Fibroblast of villous mesenchyme (primary cell): ENCODE measurements at regions not wholly inside any gene's neighbourhood (a gene's known extent, or its start where the extent isn't known, plus 50 kb on each side); places are given as distances from the start of the nearest gene placed in this dataset.

Source experiments
- DNase-seq: peaks from one replicate; pipeline ENCODE4 v3.0.0-alpha.2; 2010; ENCODE audit warnings: low read depth
- H3K4me3 ChIP-seq: 2 replicates; pipeline ENCODE4 v1.5.1; 2011; ENCODE audit warnings: low read depth, mild to moderate bottlenecking, low read length
- TF ChIP-seq, protein P1 (sequence below): IDR thresholded peaks from 2 replicates; pipeline ENCODE4 v1.5.1; 2012; ENCODE audit warnings: low read depth, mild to moderate bottlenecking, low read length; ENCODE audit not compliant: insufficient read depth

DNA sequence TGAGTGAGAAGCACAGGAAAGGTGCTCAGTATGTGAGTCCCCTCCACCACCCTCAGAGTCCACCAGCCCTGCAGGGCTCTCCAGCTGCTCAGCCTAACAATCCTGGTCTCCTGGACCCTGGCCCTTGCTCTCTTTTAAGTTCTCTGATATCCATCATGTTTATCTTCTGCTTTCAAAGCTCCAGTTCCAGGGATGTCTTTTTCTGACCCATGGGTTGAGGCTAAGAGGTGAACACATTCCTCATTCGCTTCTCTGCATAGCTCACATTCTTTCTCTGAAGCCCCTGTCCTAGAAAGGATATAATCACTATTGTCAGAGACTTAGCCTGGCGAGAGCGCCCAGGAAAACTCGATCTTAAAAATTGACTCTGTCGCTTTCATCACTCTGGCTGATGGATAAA is 86.4 kb downstream of the ARL4C start:
- no peak for DNase-seq
- no peak overlapping the region for H3K4me3 ChIP-seq
- TF ChIP-seq, protein P1, sequence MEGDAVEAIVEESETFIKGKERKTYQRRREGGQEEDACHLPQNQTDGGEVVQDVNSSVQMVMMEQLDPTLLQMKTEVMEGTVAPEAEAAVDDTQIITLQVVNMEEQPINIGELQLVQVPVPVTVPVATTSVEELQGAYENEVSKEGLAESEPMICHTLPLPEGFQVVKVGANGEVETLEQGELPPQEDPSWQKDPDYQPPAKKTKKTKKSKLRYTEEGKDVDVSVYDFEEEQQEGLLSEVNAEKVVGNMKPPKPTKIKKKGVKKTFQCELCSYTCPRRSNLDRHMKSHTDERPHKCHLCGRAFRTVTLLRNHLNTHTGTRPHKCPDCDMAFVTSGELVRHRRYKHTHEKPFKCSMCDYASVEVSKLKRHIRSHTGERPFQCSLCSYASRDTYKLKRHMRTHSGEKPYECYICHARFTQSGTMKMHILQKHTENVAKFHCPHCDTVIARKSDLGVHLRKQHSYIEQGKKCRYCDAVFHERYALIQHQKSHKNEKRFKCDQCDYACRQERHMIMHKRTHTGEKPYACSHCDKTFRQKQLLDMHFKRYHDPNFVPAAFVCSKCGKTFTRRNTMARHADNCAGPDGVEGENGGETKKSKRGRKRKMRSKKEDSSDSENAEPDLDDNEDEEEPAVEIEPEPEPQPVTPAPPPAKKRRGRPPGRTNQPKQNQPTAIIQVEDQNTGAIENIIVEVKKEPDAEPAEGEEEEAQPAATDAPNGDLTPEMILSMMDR, result no peak

GRCh38 chr2:234409590-234409989 is 87.3 kb downstream of the ARL4C start:
- TF ChIP-seq, protein P1, result no peak

DNA sequence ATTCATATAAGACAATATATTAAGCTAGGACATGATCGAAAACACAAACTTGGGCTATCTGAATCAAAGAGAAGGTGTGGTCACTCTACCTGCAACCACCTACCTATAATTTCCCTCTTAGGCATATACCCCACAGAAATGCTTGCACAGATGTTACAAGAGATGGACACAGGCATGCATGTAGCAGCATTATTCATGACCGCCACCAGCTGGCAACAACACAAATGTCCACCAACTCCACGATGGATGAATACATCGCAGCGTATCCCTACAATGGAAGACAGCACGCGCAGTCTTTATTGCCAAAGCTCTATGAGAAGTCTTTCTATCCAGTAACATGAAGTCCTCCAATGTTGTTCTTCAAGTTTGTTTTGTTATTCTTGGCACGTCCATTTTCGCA is 90.8 kb downstream of the ARL4C start:
- TF ChIP-seq, protein P1, result peak; percentile 16
- no peak overlapping the region for H3K4me3 ChIP-seq
- DNase-seq, result no peak

More at GRCh38 chr2:234409590-234409989, 87.3 kb downstream of the ARL4C start:
- DNase-seq, result no peak
- no peak overlapping the region for H3K4me3 ChIP-seq

GRCh38 chr2:234405462-234405861 is 91.4 kb downstream of the ARL4C start:
- DNase-seq, result no peak
- TF ChIP-seq, protein P1, result no peak
- H3K4me3 ChIP-seq, result no peak overlapping the region

GRCh38 chr2:234404957-234405356 is 91.9 kb downstream of the ARL4C start:
- DNase-seq, result no peak
- TF ChIP-seq, protein P1, result no peak
- H3K4me3 ChIP-seq, result no peak overlapping the region

- TF ChIP-seq, protein P1, result no peak
- no peak for DNase-seq
- no peak overlapping the region for H3K4me3 ChIP-seq
Observed at GRCh38 chr2:234403751-234404150, 93.1 kb downstream of the ARL4C start.

DNA sequence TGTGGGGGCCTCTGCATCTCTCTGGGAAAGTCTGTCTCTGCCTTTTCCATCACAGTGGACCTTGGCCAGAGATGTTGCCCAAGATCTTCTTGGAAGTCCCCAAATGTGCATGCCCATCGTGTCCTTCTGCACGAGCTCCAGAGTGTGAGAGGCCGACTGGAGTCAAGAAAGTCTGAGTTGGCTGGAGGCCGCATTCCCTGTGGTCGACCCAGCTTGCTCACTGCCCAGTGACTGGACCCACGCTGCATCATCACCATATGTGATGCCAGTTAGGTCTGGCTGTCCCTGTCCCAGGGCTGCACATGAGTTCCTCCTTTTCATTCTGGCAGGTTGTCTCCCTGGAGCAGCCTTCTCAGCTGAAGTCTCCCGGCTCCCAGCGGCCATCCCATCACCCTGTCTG is 93.8 kb downstream of the ARL4C start:
- H3K4me3 ChIP-seq, result no peak overlapping the region
- TF ChIP-seq, protein P1, result no peak
- no peak for DNase-seq
